ENCODE measurements at regions not wholly inside any gene's neighbourhood (a gene's known extent, or its start where the extent isn't known, plus 50 kb on each side); places are given as distances from the start of the nearest gene placed in this dataset.

- Histone ChIP-seq H3K27me3 (ENCODE audit: control insufficient read depth, insufficient read depth, low read length) (no peaks in the 10 kb centered on the region), H3K4me3 (ENCODE audit: low read depth, low read length) (no peak overlapping the region), H3K27ac (ENCODE audit: low read depth, low read length) (no peak overlapping the region), H3K36me3 (ENCODE audit: control insufficient read depth, insufficient read depth, low read length) (no peaks in the 10 kb centered on the region), H3K4me1 (ENCODE audit: control insufficient read depth, insufficient read depth, low read length) (no peaks in the 10 kb centered on the region), H3K9me3 (ENCODE audit: control insufficient read depth, insufficient read depth, low read length) (no peaks in the 10 kb centered on the region)
- DNase-seq (ENCODE audit: low read depth in 4 of 6, low spot score in 6 of 6), result no peak
- WGBS (ENCODE audit: insufficient coverage), result 67% methylated on average over 4 of the region's 5 CpGs
Observed at GRCh38 chr5:159405611-159406031, 75.3 kb upstream of the IL12B start.

GRCh38 chr5:159406571-159406970 is 76.3 kb upstream of the IL12B start:
- Histone ChIP-seq H3K9me3 (ENCODE audit: control insufficient read depth, insufficient read depth, low read length) (no peaks in the 10 kb centered on the region), H3K4me3 (ENCODE audit: low read depth, low read length) (no peak overlapping the region), H3K27ac (ENCODE audit: low read depth, low read length) (no peak overlapping the region), H3K27me3 (ENCODE audit: control insufficient read depth, insufficient read depth, low read length) (no peaks in the 10 kb centered on the region), H3K4me1 (ENCODE audit: control insufficient read depth, insufficient read depth, low read length) (no peaks in the 10 kb centered on the region), H3K36me3 (ENCODE audit: control insufficient read depth, insufficient read depth, low read length) (no peaks in the 10 kb centered on the region)
- DNase-seq (ENCODE audit: low read depth in 4 of 6, low spot score in 6 of 6), result no peak
- WGBS (ENCODE audit: insufficient coverage), result no CpG with 5 or more reads among the region's 3 CpGs

- H3K27me3 ChIP-seq (ENCODE audit: control insufficient read depth, insufficient read depth, low read length), result no peaks in the 10 kb centered on the region
- 88% methylated on average over 1 of the region's 4 CpGs for WGBS (ENCODE audit: insufficient coverage)
- no peaks in the 10 kb centered on the region for H3K4me1 ChIP-seq (ENCODE audit: control insufficient read depth, insufficient read depth, low read length)
- H3K27ac ChIP-seq (ENCODE audit: low read depth, low read length), result no peak overlapping the region
- H3K4me3 ChIP-seq (ENCODE audit: low read depth, low read length), result no peak overlapping the region
- no peaks in the 10 kb centered on the region for H3K9me3 ChIP-seq (ENCODE audit: control insufficient read depth, insufficient read depth, low read length)
- H3K36me3 ChIP-seq (ENCODE audit: control insufficient read depth, insufficient read depth, low read length), result no peaks in the 10 kb centered on the region
- DNase-seq (ENCODE audit: low read depth in 4 of 6, low spot score in 6 of 6), result no peak
Observed at GRCh38 chr5:159409801-159410200, 79.5 kb upstream of the IL12B start.

- Histone ChIP-seq H3K4me3 (ENCODE audit: low read depth, low read length) (no peak overlapping the region), H3K27ac (ENCODE audit: low read depth, low read length) (no peak overlapping the region), H3K27me3 (ENCODE audit: control insufficient read depth, insufficient read depth, low read length) (no peaks in the 10 kb centered on the region), H3K36me3 (ENCODE audit: control insufficient read depth, insufficient read depth, low read length) (no peaks in the 10 kb centered on the region), H3K9me3 (ENCODE audit: control insufficient read depth, insufficient read depth, low read length) (no peaks in the 10 kb centered on the region), H3K4me1 (ENCODE audit: control insufficient read depth, insufficient read depth, low read length) (no peaks in the 10 kb centered on the region)
- no CpG with 5 or more reads among the region's 2 CpGs for WGBS (ENCODE audit: insufficient coverage)
- DNase-seq (ENCODE audit: low read depth in 4 of 6, low spot score in 6 of 6), result no peak
Observed at GRCh38 chr5:159410480-159410879, 80.2 kb upstream of the IL12B start.

- Histone ChIP-seq H3K4me3 (ENCODE audit: low read depth, low read length) (no peak overlapping the region), H3K27ac (ENCODE audit: low read depth, low read length) (no peak overlapping the region), H3K36me3 (ENCODE audit: control insufficient read depth, insufficient read depth, low read length) (no peaks in the 10 kb centered on the region), H3K9me3 (ENCODE audit: control insufficient read depth, insufficient read depth, low read length) (no peaks in the 10 kb centered on the region), H3K27me3 (ENCODE audit: control insufficient read depth, insufficient read depth, low read length) (no peaks in the 10 kb centered on the region), H3K4me1 (ENCODE audit: control insufficient read depth, insufficient read depth, low read length) (no peaks in the 10 kb centered on the region)
- 0% methylated on average over 1 of the region's 6 CpGs for WGBS (ENCODE audit: insufficient coverage)
- DNase-seq (ENCODE audit: low read depth in 4 of 6, low spot score in 6 of 6), result no peak
Observed at GRCh38 chr5:159411115-159411514, 80.8 kb upstream of the IL12B start.

GRCh38 chr5:159412284-159413046 is 82.2 kb upstream of the IL12B start:
- WGBS (ENCODE audit: insufficient coverage), result 85% methylated on average over 2 of the region's 6 CpGs
- Histone ChIP-seq H3K4me1 (ENCODE audit: control insufficient read depth, insufficient read depth, low read length) (no peaks in the 10 kb centered on the region), H3K9me3 (ENCODE audit: control insufficient read depth, insufficient read depth, low read length) (no peaks in the 10 kb centered on the region), H3K36me3 (ENCODE audit: control insufficient read depth, insufficient read depth, low read length) (no peaks in the 10 kb centered on the region), H3K27ac (ENCODE audit: low read depth, low read length) (no peak overlapping the region), H3K4me3 (ENCODE audit: low read depth, low read length) (no peak overlapping the region), H3K27me3 (ENCODE audit: control insufficient read depth, insufficient read depth, low read length) (no peaks in the 10 kb centered on the region)
- no peak for DNase-seq (ENCODE audit: low read depth in 4 of 6, low spot score in 6 of 6)

- no CpG with 5 or more reads among the region's 2 CpGs for WGBS (ENCODE audit: insufficient coverage)
- no peak overlapping the region for H3K4me3 ChIP-seq (ENCODE audit: low read depth, low read length)
- no peaks in the 10 kb centered on the region for H3K27me3 ChIP-seq (ENCODE audit: control insufficient read depth, insufficient read depth, low read length)
- DNase-seq (ENCODE audit: low read depth in 4 of 6, low spot score in 6 of 6), result no peak
- no peaks in the 10 kb centered on the region for H3K36me3 ChIP-seq (ENCODE audit: control insufficient read depth, insufficient read depth, low read length)
- H3K27ac ChIP-seq (ENCODE audit: low read depth, low read length), result no peak overlapping the region
- H3K9me3 ChIP-seq (ENCODE audit: control insufficient read depth, insufficient read depth, low read length), result no peaks in the 10 kb centered on the region
- H3K4me1 ChIP-seq (ENCODE audit: control insufficient read depth, insufficient read depth, low read length), result no peaks in the 10 kb centered on the region
Observed at GRCh38 chr5:159414021-159414420, 83.7 kb upstream of the IL12B start.

GRCh38 chr5:159415301-159415937 is 85.1 kb upstream of the IL12B start:
- Histone ChIP-seq H3K4me3 (ENCODE audit: low read depth, low read length) (no peak overlapping the region), H3K27me3 (ENCODE audit: control insufficient read depth, insufficient read depth, low read length) (no peaks in the 10 kb centered on the region), H3K9me3 (ENCODE audit: control insufficient read depth, insufficient read depth, low read length) (no peaks in the 10 kb centered on the region), H3K36me3 (ENCODE audit: control insufficient read depth, insufficient read depth, low read length) (no peaks in the 10 kb centered on the region), H3K27ac (ENCODE audit: low read depth, low read length) (no peak overlapping the region), H3K4me1 (ENCODE audit: control insufficient read depth, insufficient read depth, low read length) (no peaks in the 10 kb centered on the region)
- DNase-seq (ENCODE audit: low read depth in 4 of 6, low spot score in 6 of 6), result peak in 1 of 6 donors; percentile 34
- WGBS (ENCODE audit: insufficient coverage), result 40% methylated on average over 8 of the region's 11 CpGs

- Histone ChIP-seq H3K4me1 (ENCODE audit: control insufficient read depth, insufficient read depth, low read length) (no peaks in the 10 kb centered on the region), H3K36me3 (ENCODE audit: control insufficient read depth, insufficient read depth, low read length) (no peaks in the 10 kb centered on the region), H3K4me3 (ENCODE audit: low read depth, low read length) (no peak overlapping the region), H3K27ac (ENCODE audit: low read depth, low read length) (no peak overlapping the region), H3K27me3 (ENCODE audit: control insufficient read depth, insufficient read depth, low read length) (no peaks in the 10 kb centered on the region), H3K9me3 (ENCODE audit: control insufficient read depth, insufficient read depth, low read length) (no peaks in the 10 kb centered on the region)
- no CpG with 5 or more reads among the region's 6 CpGs for WGBS (ENCODE audit: insufficient coverage)
- no peak for DNase-seq (ENCODE audit: low read depth in 4 of 6, low spot score in 6 of 6)
Observed at GRCh38 chr5:159416438-159416837, 86.2 kb upstream of the IL12B start.

- 100% methylated on average over 2 of the region's 4 CpGs for WGBS (ENCODE audit: insufficient coverage)
- Histone ChIP-seq H3K27ac (ENCODE audit: low read depth, low read length) (no peak overlapping the region), H3K36me3 (ENCODE audit: control insufficient read depth, insufficient read depth, low read length) (no peaks in the 10 kb centered on the region), H3K4me1 (ENCODE audit: control insufficient read depth, insufficient read depth, low read length) (no peaks in the 10 kb centered on the region), H3K9me3 (ENCODE audit: control insufficient read depth, insufficient read depth, low read length) (no peaks in the 10 kb centered on the region), H3K4me3 (ENCODE audit: low read depth, low read length) (no peak overlapping the region), H3K27me3 (ENCODE audit: control insufficient read depth, insufficient read depth, low read length) (no peaks in the 10 kb centered on the region)
- no peak for DNase-seq (ENCODE audit: low read depth in 4 of 6, low spot score in 6 of 6)
Observed at GRCh38 chr5:159417170-159417569, 86.9 kb upstream of the IL12B start.
